IMR-90 (cell line): ENCODE measurements at regions not wholly inside any gene's neighbourhood (a gene's known extent, or its start where the extent isn't known, plus 50 kb on each side); places are given as distances from the start of the nearest gene placed in this dataset.

Experiments used
- ATAC-seq: fragments of 200-7000 bp; cut with Tn5 transposase; 2 replicates; pipeline ENCODE4 v1.9.1; 2020; ENCODE audit warnings: low read depth, mild to moderate bottlenecking, moderate library complexity
- BruUV-seq: library from RNA; stranded (reverse); fragments of 400-500 nt; replicated peaks from 2 replicates; lab custom pipeline; 2021; lab: Mats Ljungman, UMichigan
- CTCF ChIA-PET: fragments of 300-600 bp; formaldehyde crosslinking; extraction: SDS; loops from one replicate; lab custom pipeline; 2021; ENCODE audit warnings: antibody characterized with exemption; lab: Yijun Ruan, JAX
- POLR2A ChIA-PET: fragments of 300-600 bp; sonication (Branson Sonifier 250); formaldehyde crosslinking; loops from one replicate; lab custom pipeline; 2022; ENCODE audit warnings: antibody characterized with exemption; ENCODE audit not compliant: unreplicated experiment; lab: Charles Lee
- DNase-seq: peaks from one replicate; pipeline ENCODE4 v3.0.0; 2013
- H2AFZ ChIP-seq: replicated peaks from 2 replicates; pipeline ENCODE3; 2013; ENCODE audit warnings: low read length, mild to moderate bottlenecking; ENCODE audit not compliant: poor library complexity
- H2AK5ac ChIP-seq: 2 replicates; pipeline ENCODE4 v1.6.1; 2013; ENCODE audit warnings: low read depth, low read length, inconsistent platforms
- H2AK9ac ChIP-seq: replicated peaks from 2 replicates; pipeline ENCODE3; 2013; ENCODE audit warnings: mild to moderate bottlenecking, low read depth, low read length, moderate library complexity; ENCODE audit not compliant: poor library complexity
- H2BK120ac ChIP-seq: 2 replicates; pipeline ENCODE4 v1.6.1; 2013; ENCODE audit warnings: low read depth, low read length, inconsistent platforms
- H2BK15ac ChIP-seq: 3 replicates; pipeline ENCODE4 v1.6.1; 2013; ENCODE audit warnings: low read depth, low read length, inconsistent platforms
- H2BK20ac ChIP-seq: 2 replicates; pipeline ENCODE4 v1.6.1; 2013; ENCODE audit warnings: low read depth, mild to moderate bottlenecking, inconsistent platforms, low read length, moderate library complexity
- H2BK5ac ChIP-seq: 2 replicates; pipeline ENCODE4 v1.6.1; 2013; ENCODE audit warnings: mild to moderate bottlenecking, low read depth, low read length, inconsistent platforms; ENCODE audit not compliant: poor library complexity, severe bottlenecking
- H3K14ac ChIP-seq: replicated peaks from 2 replicates; pipeline ENCODE4 v1.6.1; 2013; ENCODE audit warnings: low read depth, low read length, inconsistent platforms
- H3K18ac ChIP-seq: 2 replicates; pipeline ENCODE4 v1.6.1; 2013; ENCODE audit warnings: low read depth, low read length, control low read depth
- H3K23ac ChIP-seq: 2 replicates; pipeline ENCODE4 v1.6.1; 2013; ENCODE audit warnings: low read depth, low read length, inconsistent platforms
- H3K27ac ChIP-seq: 2 replicates; pipeline ENCODE4 v1.5.1; 2013; ENCODE audit warnings: mild to moderate bottlenecking, control low read depth, low read length; ENCODE audit not compliant: insufficient read depth
- H3K27me3 ChIP-seq: 2 replicates; pipeline ENCODE4 v1.6.1; 2013; ENCODE audit warnings: low read length; ENCODE audit not compliant: control insufficient read depth, insufficient read depth
- H3K36me3 ChIP-seq: 2 replicates; pipeline ENCODE4 v1.6.1; 2013; ENCODE audit warnings: low read length, mixed read lengths; ENCODE audit not compliant: control insufficient read depth, insufficient read depth
- H3K4ac ChIP-seq: 2 replicates; pipeline ENCODE4 v1.6.1; 2013; ENCODE audit warnings: low read depth, low read length, inconsistent platforms
- H3K4me1 ChIP-seq: 2 replicates; pipeline ENCODE4 v1.6.1; 2013; ENCODE audit warnings: low read length, mixed read lengths; ENCODE audit not compliant: control insufficient read depth, insufficient read depth
- H3K4me2 ChIP-seq: 2 replicates; pipeline ENCODE4 v1.6.1; 2013; ENCODE audit warnings: low read depth, mild to moderate bottlenecking, control low read depth, low read length, moderate library complexity
- H3K4me3 ChIP-seq: 2 replicates; pipeline ENCODE4 v1.5.1; 2013; ENCODE audit warnings: low read depth, mild to moderate bottlenecking, control low read depth, low read length, moderate library complexity; ENCODE audit not compliant: insufficient read depth
- H3K56ac ChIP-seq: 2 replicates; pipeline ENCODE4 v1.6.1; 2013; ENCODE audit warnings: low read length, inconsistent platforms; ENCODE audit not compliant: insufficient read depth; ENCODE audit errors: extremely low read depth
- H3K79me1 ChIP-seq, 2 experiments: 2 replicates each; pipeline ENCODE4 v1.6.1; 2013; ENCODE audit warnings: low read length in 2 of 2, inconsistent platforms in 1 of 2, low read depth in 1 of 2
- H3K9ac ChIP-seq: 2 replicates; pipeline ENCODE4 v1.6.1; 2013; ENCODE audit warnings: low read depth, low read length, control low read depth
- H3K9me1 ChIP-seq: 2 replicates; pipeline ENCODE4 v1.6.1; 2013; ENCODE audit warnings: low read length, inconsistent platforms; ENCODE audit not compliant: insufficient read depth
- H3K9me3 ChIP-seq: 2 replicates; pipeline ENCODE4 v1.6.1; 2013; ENCODE audit warnings: low read length; ENCODE audit not compliant: control insufficient read depth, insufficient read depth
- H4K20me1 ChIP-seq: 2 replicates; pipeline ENCODE4 v1.6.1; 2013; ENCODE audit warnings: low read length, inconsistent platforms; ENCODE audit not compliant: insufficient read depth
- H4K5ac ChIP-seq: 2 replicates; pipeline ENCODE4 v1.6.1; 2013; ENCODE audit warnings: mild to moderate bottlenecking, low read depth, low read length, control low read depth
- H4K8ac ChIP-seq, 2 experiments: 2 replicates each; pipeline ENCODE4 v1.6.1; 2013; ENCODE audit warnings: low read depth in 2 of 2, low read length in 2 of 2, control low read depth in 1 of 2, inconsistent platforms in 1 of 2
- H4K91ac ChIP-seq: 2 replicates; pipeline ENCODE4 v1.6.1; 2013; ENCODE audit warnings: low read depth, low read length, inconsistent platforms; ENCODE audit not compliant: insufficient read depth
- BHLHE40 ChIP-seq: fragments of 150-350 bp; IDR thresholded peaks from 2 replicates; pipeline ENCODE4 v1.6.1; 2016; ENCODE audit warnings: mild to moderate bottlenecking, low read depth, low read length
- CEBPB ChIP-seq: IDR thresholded peaks from 2 replicates; pipeline ENCODE4 v1.6.1; 2012; ENCODE audit warnings: low read depth, low read length, improper control_type of control experiment
- CHD1 ChIP-seq: IDR thresholded peaks from 2 replicates; pipeline ENCODE4 v1.6.1; 2012; ENCODE audit warnings: low read depth, low read length, improper control_type of control experiment
- CTCF ChIP-seq: conservative IDR thresholded peaks from 2 replicates; pipeline ENCODE4 v1.5.1; 2012; ENCODE audit warnings: mild to moderate bottlenecking, low read depth, low read length, improper control_type of control experiment
- MAFK ChIP-seq: IDR thresholded peaks from 2 replicates; pipeline ENCODE4 v1.6.1; 2012; ENCODE audit warnings: low read depth, low read length, improper control_type of control experiment
- MAZ ChIP-seq: IDR thresholded peaks from 2 replicates; pipeline ENCODE4 v1.6.1; 2012; ENCODE audit warnings: low read depth, mild to moderate bottlenecking, low read length, improper control_type of control experiment, moderate library complexity, borderline replicate concordance
- NFE2L2 ChIP-seq: fragments of 150-350 bp; IDR thresholded peaks from 2 replicates; pipeline ENCODE4 v1.6.1; 2016; ENCODE audit warnings: low read depth, mild to moderate bottlenecking, low read length
- POLR2A ChIP-seq: IDR thresholded peaks from 2 replicates; pipeline ENCODE4 v1.6.1; 2012; ENCODE audit warnings: mild to moderate bottlenecking, low read depth, low read length
- SMC3 ChIP-seq: fragments of 150-350 bp; IDR thresholded peaks from 2 replicates; pipeline ENCODE4 v1.6.1; 2016; ENCODE audit warnings: low read depth, mild to moderate bottlenecking, antibody characterized with exemption, low read length, moderate library complexity
- WGBS, 2 experiments: methylation state at CpG; one replicate each; pipeline versions ENCODE4 v1.1.5 to v1.1.7; 2013; ENCODE audit warnings: missing lambda C conversion rate in 2 of 2; ENCODE audit not compliant: insufficient read length in 1 of 2; ENCODE audit errors: extremely low coverage in 2 of 2; 5-methylcytosine and 5-hydroxymethylcytosine counted together
- dilution Hi-C: fragments of 300-500 bp; cut with HindIII; formaldehyde crosslinking; loops from one replicate; pipeline ENCODE4 v1.14.3; 2018; ENCODE audit warnings: low sequenced_read_pairs; ENCODE audit not compliant: unreplicated experiment
- in situ Hi-C: fragments of 300-500 bp; cut with MboI; formaldehyde crosslinking; loops from 3 replicates; pipeline ENCODE4 v1.14.3; 2019; ENCODE audit warnings: low sequenced_read_pairs, inconsistent platforms, mixed read lengths
- intact Hi-C: fragments of 100-400 bp; cut with micrococcal nuclease; formaldehyde crosslinking; loops from 2 replicates; pipeline ENCODE4 v1.10.0; 2022
- TF ChIP-seq, protein P1 (sequence below): fragments of 150-350 bp; IDR thresholded peaks from 2 replicates; pipeline ENCODE4 v1.6.1; 2016; ENCODE audit warnings: low read depth, mild to moderate bottlenecking, low read length, moderate library complexity, borderline replicate concordance
- TF ChIP-seq, protein P2 (sequence below): fragments of 150-350 bp; IDR thresholded peaks from 2 replicates; pipeline ENCODE4 v1.6.1; 2017; ENCODE audit warnings: mild to moderate bottlenecking, antibody characterized with exemption, low read length, low read depth

DNA sequence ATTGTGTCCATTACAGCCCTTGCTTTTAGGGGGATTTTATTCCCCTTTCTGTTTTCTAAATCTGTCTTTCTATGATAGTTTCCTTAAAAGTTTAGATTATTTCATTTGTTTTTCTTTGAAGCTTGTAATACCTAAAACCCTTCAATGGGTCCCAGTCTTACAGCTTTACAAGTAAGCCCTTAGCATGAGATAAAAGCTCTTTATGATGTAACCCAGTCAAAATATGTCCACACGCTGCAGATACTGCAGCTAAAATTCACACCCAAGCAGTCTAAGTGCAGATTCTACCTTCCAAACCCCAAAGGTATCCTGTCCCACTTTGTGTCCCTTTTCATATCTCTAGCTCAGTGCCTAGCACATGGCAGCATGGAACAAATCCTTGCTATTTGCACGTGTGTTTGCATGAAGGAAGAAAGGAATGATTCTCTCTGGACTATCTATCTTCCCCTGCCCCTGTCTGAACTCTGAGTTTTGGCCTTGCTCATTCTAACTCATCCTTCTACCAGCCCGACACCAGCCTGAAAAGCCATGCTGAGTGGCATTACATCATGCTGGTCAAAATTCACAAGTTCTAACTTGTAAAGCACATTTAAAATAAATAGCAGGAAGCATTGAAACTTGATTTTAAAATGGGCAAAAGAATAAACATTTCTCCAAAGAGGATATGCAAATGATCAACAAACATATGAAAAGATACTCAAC, 623.2 kb downstream of the IRS1 start:
- Histone ChIP-seq H4K20me1 (no peaks in the 10 kb centered on the region), H3K4ac (no peak overlapping the region), H2AK9ac (no peak overlapping the region), H3K27ac (no peak overlapping the region), H3K4me3 (no peak overlapping the region), H3K79me1 (peaks cover 10 to 17% of the 10 kb centered on the region in 2 experiments; a peak in 3 of 4 replicates), H3K9me3 (peaks cover 21% of the 10 kb centered on the region), H4K5ac (no peak overlapping the region), H3K9ac (no peak overlapping the region), H3K9me1 (no peaks in the 10 kb centered on the region), H3K14ac (no peak overlapping the region), H3K27me3 (no peaks in the 10 kb centered on the region), H2BK20ac (no peak overlapping the region), H2AK5ac (no peak overlapping the region), H2BK5ac (no peak overlapping the region), H3K4me1 (peaks cover 7% of the 10 kb centered on the region), H3K18ac (no peak overlapping the region; the same call in 1 of the 2 replicates), H3K56ac (no peak overlapping the region), H3K4me2 (no peak overlapping the region), H3K36me3 (no peaks in the 10 kb centered on the region), H4K91ac (no peak overlapping the region), H3K23ac (no peak overlapping the region), H4K8ac (no peak overlapping the region), H2BK15ac (no peak overlapping the region), H2BK120ac (no peak overlapping the region), H2AFZ (no peak overlapping the region)
- TF ChIP-seq, protein P1, sequence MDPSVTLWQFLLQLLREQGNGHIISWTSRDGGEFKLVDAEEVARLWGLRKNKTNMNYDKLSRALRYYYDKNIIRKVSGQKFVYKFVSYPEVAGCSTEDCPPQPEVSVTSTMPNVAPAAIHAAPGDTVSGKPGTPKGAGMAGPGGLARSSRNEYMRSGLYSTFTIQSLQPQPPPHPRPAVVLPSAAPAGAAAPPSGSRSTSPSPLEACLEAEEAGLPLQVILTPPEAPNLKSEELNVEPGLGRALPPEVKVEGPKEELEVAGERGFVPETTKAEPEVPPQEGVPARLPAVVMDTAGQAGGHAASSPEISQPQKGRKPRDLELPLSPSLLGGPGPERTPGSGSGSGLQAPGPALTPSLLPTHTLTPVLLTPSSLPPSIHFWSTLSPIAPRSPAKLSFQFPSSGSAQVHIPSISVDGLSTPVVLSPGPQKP: no peak
- TF ChIP-seq CTCF (no peak), SMC3 (no peak), BHLHE40 (no peak), POLR2A (no peak), NFE2L2 (no peak), CHD1 (no peak), MAZ (no peak), MAFK (no peak), CEBPB (no peak)
- TF ChIP-seq, protein P2, sequence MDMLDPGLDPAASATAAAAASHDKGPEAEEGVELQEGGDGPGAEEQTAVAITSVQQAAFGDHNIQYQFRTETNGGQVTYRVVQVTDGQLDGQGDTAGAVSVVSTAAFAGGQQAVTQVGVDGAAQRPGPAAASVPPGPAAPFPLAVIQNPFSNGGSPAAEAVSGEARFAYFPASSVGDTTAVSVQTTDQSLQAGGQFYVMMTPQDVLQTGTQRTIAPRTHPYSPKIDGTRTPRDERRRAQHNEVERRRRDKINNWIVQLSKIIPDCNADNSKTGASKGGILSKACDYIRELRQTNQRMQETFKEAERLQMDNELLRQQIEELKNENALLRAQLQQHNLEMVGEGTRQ: no peak
- ChIA-PET POLR2A (no interaction called here), CTCF (no interaction called here)
- no peak for ATAC-seq
- BruUV-seq: no TSS peak
- dilution Hi-C loops (no loop called here), intact Hi-C loops (no loop called here), in situ Hi-C loops (loop anchor here (25.0 kb wide), 2 partner anchors 289 to 811 kb away; no protein-coding TSS in a partner anchor)
- DNase-seq: no peak
- 86% methylated on average over 1 of the region's 3 CpGs; no CpG with 5 or more reads in 1 of the 2 experiments for WGBS, 2 experiments
